Pancreas (tissue), 10 donors: ENCODE measurements at regions not wholly inside any gene's neighbourhood (a gene's known extent, or its start where the extent isn't known, plus 50 kb on each side); places are given as distances from the start of the nearest gene placed in this dataset.

Experiments used
- ATAC-seq, 4 donors: fragments of 200-7000 bp; cut with Tn5 transposase; one replicate each; pipeline versions ENCODE4 v1.8.0 to v1.9.1; 2020; ENCODE audit warnings: mild to moderate bottlenecking in 4 of 4, moderate library complexity in 4 of 4
- DNase-seq, 6 donors: peaks; one replicate each; pipeline ENCODE4 v3.0.0-alpha.2; 2020
- FAIRE-seq: peaks from 2 replicates; lab custom pipeline; 2012; peaks lifted over from hg19 to GRCh38; lab: Jason Lieb, UNC
- H3K27ac ChIP-seq, 4 donors: fragments of 200-600 bp; sonication (generic); 1 replicate in 3 of 4; 2 replicates in 1 of 4; pipeline versions ENCODE4 v1.5.0 to v1.8.0; 2020
- H3K27me3 ChIP-seq, 4 donors: fragments of 200-600 bp; one replicate each; pipeline ENCODE4 v1.8.0; 2021
- H3K36me3 ChIP-seq, 3 donors: fragments of 200-600 bp; sonication (generic) in 1 of 3; one replicate each; pipeline versions ENCODE4 v1.5.0 to v1.8.0; 2020 to 2021
- H3K4me1 ChIP-seq, 3 donors: fragments of 200-600 bp; one replicate each; pipeline ENCODE4 v1.8.0; 2021
- H3K4me3 ChIP-seq, 4 donors: fragments of 200-600 bp; sonication (generic) in 2 of 4; one replicate each; pipeline versions ENCODE4 v1.5.0 to v1.8.0; 2020 to 2021
- H3K9me3 ChIP-seq, 4 donors: fragments of 200-600 bp; one replicate each; pipeline ENCODE4 v1.8.0; 2021
- CTCF ChIP-seq, 4 donors: fragments of 200-600 bp; sonication (generic) in 3 of 4; IDR thresholded peaks; one replicate each; pipeline versions ENCODE4 v1.5.0 to v1.8.0; 2021; ENCODE audit warnings: antibody characterized with exemption in 4 of 4
- WGBS, 2 donors: extraction: QIAGEN DNeasy Blood & Tissue Kit; methylation state at CpG; one replicate each; pipeline ENCODE4 v1.1.7; 2013; 5-methylcytosine and 5-hydroxymethylcytosine counted together
- intact Hi-C, 3 donors: fragments of 100-400 bp; cut with DNase I; formaldehyde crosslinking; loops; one replicate each; pipeline versions ENCODE4 v1.11.1 to v1.14.2; 2022
- donor health status: healthy with polysubstance abuse.
- donor health status: DM: no; HTN: no; CAD: no; lungs with moderate emphysema.
- donor health status: DM: no; HTN: no; CAD: no.
- donor health status: control.
- donor health status: control.
- donor health status: Bipolar disorder and iron deficiency.
- donor health status: DM: yes; HTN: yes; CAD: no.
- donor health status: DM: no; HTN: no; CAD: no.
- donor health status: DM: no; HTN: no; CAD: no.
- donor health status: DM: yes; HTN: yes; CAD: no.

- FAIRE-seq = peak; percentile 41
- intact Hi-C loops = no loop called here
- peaks cover 0 to 6% (median 0%) of the 10 kb centered on the region in 4 donors for H3K27me3 ChIP-seq
- no peak overlapping the region for H3K27ac ChIP-seq
- no peak overlapping the region for H3K4me3 ChIP-seq
- H3K4me1 ChIP-seq = no peaks in the 10 kb centered on the region
- 71 to 74% methylated on average over 3 of the region's 3 CpGs for WGBS, 2 donors
- no peak for TF ChIP-seq CTCF (IDR thresholded peaks at IDR 0.05)
- no peak for DNase-seq
- no peaks in the 10 kb centered on the region for H3K36me3 ChIP-seq
- no peak for ATAC-seq
- H3K9me3 ChIP-seq = no peaks in the 10 kb centered on the region
Measured at GRCh38 chrX:40333344-40333743, 235.6 kb upstream of the BCOR start.

- DNase-seq = no peak
- Histone ChIP-seq H3K27ac (no peak overlapping the region), H3K4me1 (no peaks in the 10 kb centered on the region), H3K9me3 (no peaks in the 10 kb centered on the region), H3K27me3 (peaks cover 0 to 6% (median 0%) of the 10 kb centered on the region in 4 donors), H3K36me3 (no peaks in the 10 kb centered on the region), H3K4me3 (no peak overlapping the region)
- ATAC-seq = no peak
- 53 to 62% methylated on average over 5 of the region's 5 CpGs for WGBS, 2 donors
- no peak for TF ChIP-seq CTCF (IDR thresholded peaks at IDR 0.05)
- FAIRE-seq = no peak
- intact Hi-C loops = no loop called here
Measured at GRCh38 chrX:40331762-40332161, 234.0 kb upstream of the BCOR start.

- Histone ChIP-seq H3K4me3 (no peak overlapping the region), H3K9me3 (no peaks in the 10 kb centered on the region), H3K27me3 (peaks cover 0 to 4% (median 0%) of the 10 kb centered on the region in 4 donors), H3K36me3 (no peaks in the 10 kb centered on the region), H3K4me1 (no peaks in the 10 kb centered on the region), H3K27ac (no peak overlapping the region)
- ATAC-seq = no peak
- 65 to 66% methylated on average over 5 of the region's 5 CpGs for WGBS, 2 donors
- no peak for DNase-seq
- TF ChIP-seq CTCF (IDR thresholded peaks at IDR 0.05) = no peak
- FAIRE-seq = no peak
- intact Hi-C loops = no loop called here
Measured at GRCh38 chrX:40331353-40331752, 233.6 kb upstream of the BCOR start.

- no peaks in the 10 kb centered on the region for H3K9me3 ChIP-seq
- 86 to 87% methylated on average over 2 of the region's 2 CpGs for WGBS, 2 donors
- ATAC-seq (no peak), FAIRE-seq (no peak), DNase-seq (no peak)
- H3K4me3 ChIP-seq = no peak overlapping the region
- H3K36me3 ChIP-seq = no peaks in the 10 kb centered on the region
- no peak for TF ChIP-seq CTCF (IDR thresholded peaks at IDR 0.05)
- H3K27ac ChIP-seq = no peak overlapping the region
- no peaks in the 10 kb centered on the region for H3K4me1 ChIP-seq
- intact Hi-C loops = no loop called here
- H3K27me3 ChIP-seq = peaks cover 0 to 1% (median 0%) of the 10 kb centered on the region in 4 donors
Measured at GRCh38 chrX:40329616-40330015, 231.9 kb upstream of the BCOR start.

- Histone ChIP-seq H3K9me3 (no peaks in the 10 kb centered on the region), H3K27ac (no peak overlapping the region), H3K36me3 (no peaks in the 10 kb centered on the region), H3K27me3 (peaks cover 0 to 6% (median 0%) of the 10 kb centered on the region in 4 donors), H3K4me3 (no peak overlapping the region), H3K4me1 (no peaks in the 10 kb centered on the region)
- no peak for TF ChIP-seq CTCF (IDR thresholded peaks at IDR 0.05)
- intact Hi-C loops = no loop called here
- DNase-seq (no peak), FAIRE-seq (no peak), ATAC-seq (no peak)
- 67 to 75% methylated on average over 1 of the region's 1 CpG for WGBS, 2 donors
Measured at GRCh38 chrX:40327085-40327484, 229.3 kb upstream of the BCOR start.
